Ectodermal cell (in vitro differentiated cells): ENCODE measurements at regions not wholly inside any gene's neighbourhood (a gene's known extent, or its start where the extent isn't known, plus 50 kb on each side); places are given as distances from the start of the nearest gene placed in this dataset.

Experiments
- H3K27ac ChIP-seq: 2 replicates; pipeline ENCODE4 v1.7.0; 2013; ENCODE audit warnings: mild to moderate bottlenecking, low read depth, low read length; ENCODE audit not compliant: insufficient read depth, poor library complexity, severe bottlenecking
- H3K27me3 ChIP-seq: 2 replicates; pipeline ENCODE4 v1.7.0; 2013; ENCODE audit warnings: mild to moderate bottlenecking, low read length; ENCODE audit not compliant: insufficient read depth, control insufficient read depth, poor library complexity, severe bottlenecking
- H3K36me3 ChIP-seq: one replicate; pipeline ENCODE4 v1.7.0; 2013; ENCODE audit warnings: low read length; ENCODE audit not compliant: control insufficient read depth, insufficient read depth
- H3K4me1 ChIP-seq: one replicate; pipeline ENCODE4 v1.7.0; 2013; ENCODE audit warnings: low read length; ENCODE audit not compliant: control insufficient read depth, insufficient read depth
- H3K4me3 ChIP-seq: 2 replicates; pipeline ENCODE4 v1.7.0; 2013; ENCODE audit warnings: low read depth, low read length, control low read depth; ENCODE audit not compliant: insufficient read depth
- H3K9me3 ChIP-seq: 2 replicates; pipeline ENCODE4 v1.7.0; 2013; ENCODE audit warnings: mild to moderate bottlenecking, low read length, moderate library complexity; ENCODE audit not compliant: control insufficient read depth
- WGBS, 2 experiments: methylation state at CpG; one replicate each; pipeline ENCODE4 v1.1.7; 2013; ENCODE audit warnings: missing lambda C conversion rate in 2 of 2; 5-methylcytosine and 5-hydroxymethylcytosine counted together

DNA sequence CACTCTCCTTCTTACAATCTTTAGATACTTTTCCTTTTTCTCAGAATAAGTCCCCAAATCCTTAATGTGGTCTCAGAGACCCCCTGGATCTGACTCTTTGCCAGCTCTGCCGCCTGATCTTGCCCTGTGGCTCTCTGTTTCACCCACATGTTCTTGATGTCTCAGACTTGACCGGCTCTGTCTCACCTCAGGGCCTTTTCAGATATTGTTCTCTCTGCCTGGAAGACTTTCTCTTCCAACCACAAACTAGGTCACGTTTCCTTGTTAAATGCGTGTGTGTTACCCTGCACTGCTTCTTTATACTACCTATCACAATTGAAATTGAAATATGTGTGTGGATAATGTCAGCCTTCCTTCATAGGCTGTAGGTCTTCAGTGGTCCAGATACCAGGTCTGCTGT lies 265.4 kb upstream of the NUDT12 start:
- H3K4me3 ChIP-seq: no peak overlapping the region
- H3K27me3 ChIP-seq: no peaks in the 10 kb centered on the region
- no peaks in the 10 kb centered on the region for H3K4me1 ChIP-seq
- H3K9me3 ChIP-seq: no peaks in the 10 kb centered on the region
- WGBS, 2 experiments: 97% methylated on average over 2 to 4 of the region's 4 CpGs
- H3K27ac ChIP-seq: no peak overlapping the region
- no peaks in the 10 kb centered on the region for H3K36me3 ChIP-seq

DNA sequence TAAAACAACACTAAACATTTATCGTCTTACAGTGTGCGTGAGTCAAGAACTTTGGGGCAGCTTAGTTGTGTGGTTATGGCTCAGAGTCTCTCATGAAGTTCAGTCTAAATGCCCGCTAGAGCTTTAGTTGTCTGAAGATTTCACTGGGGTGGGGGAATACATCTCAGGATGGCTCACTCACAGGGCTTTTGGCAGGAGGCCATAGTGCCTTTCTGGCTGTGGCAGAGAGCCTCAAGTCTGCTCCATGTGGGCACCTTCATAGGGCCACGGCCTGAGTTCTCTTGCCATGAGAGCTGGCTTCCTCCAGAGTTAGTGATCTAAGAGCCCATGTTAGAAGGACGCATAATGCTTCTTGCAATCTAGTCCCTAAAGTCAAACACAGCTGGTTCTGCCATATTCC lies 258.8 kb upstream of the NUDT12 start:
- no peaks in the 10 kb centered on the region for H3K4me1 ChIP-seq
- H3K4me3 ChIP-seq: no peak overlapping the region
- no peaks in the 10 kb centered on the region for H3K36me3 ChIP-seq
- no peak overlapping the region for H3K27ac ChIP-seq
- no peaks in the 10 kb centered on the region for H3K27me3 ChIP-seq
- H3K9me3 ChIP-seq: no peaks in the 10 kb centered on the region
- WGBS, 2 experiments: 89 to 95% methylated on average over 5 of the region's 5 CpGs

DNA sequence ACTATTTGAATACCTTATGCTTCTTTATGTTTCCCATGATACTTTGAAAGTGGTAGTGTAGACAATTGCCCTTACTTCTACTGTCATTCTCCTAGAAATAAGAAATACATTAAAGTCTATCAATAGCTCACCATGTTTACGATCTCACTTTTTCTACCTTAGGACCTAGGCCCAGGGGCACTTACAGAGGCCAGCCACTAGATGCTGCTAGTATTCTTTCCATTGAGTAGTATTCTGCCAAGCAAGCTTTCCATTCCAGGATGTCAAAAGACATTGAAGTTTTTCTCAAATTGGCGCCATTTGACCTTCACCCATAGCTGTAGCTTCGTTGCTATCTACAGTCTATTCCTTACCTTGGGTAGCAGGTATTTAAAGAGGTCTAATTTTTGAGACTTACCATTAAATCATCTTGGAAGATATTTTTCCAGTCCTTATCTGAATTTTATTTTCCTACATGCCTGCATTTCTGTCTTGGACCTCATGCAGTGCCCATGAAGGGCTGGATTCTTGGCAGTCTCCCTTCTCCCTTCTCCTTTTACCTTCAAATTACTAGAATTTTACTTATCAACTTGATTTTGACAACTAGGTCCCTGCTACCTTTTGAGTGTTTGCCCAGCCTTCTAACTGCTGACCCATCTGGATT lies 246.0 kb upstream of the NUDT12 start:
- WGBS, 2 experiments: 44 to 45% methylated on average over 3 of the region's 3 CpGs
- Histone ChIP-seq H3K4me1 (no peaks in the 10 kb centered on the region), H3K36me3 (no peaks in the 10 kb centered on the region), H3K27me3 (no peaks in the 10 kb centered on the region), H3K27ac (no peak overlapping the region), H3K9me3 (no peaks in the 10 kb centered on the region), H3K4me3 (no peak overlapping the region)

DNA sequence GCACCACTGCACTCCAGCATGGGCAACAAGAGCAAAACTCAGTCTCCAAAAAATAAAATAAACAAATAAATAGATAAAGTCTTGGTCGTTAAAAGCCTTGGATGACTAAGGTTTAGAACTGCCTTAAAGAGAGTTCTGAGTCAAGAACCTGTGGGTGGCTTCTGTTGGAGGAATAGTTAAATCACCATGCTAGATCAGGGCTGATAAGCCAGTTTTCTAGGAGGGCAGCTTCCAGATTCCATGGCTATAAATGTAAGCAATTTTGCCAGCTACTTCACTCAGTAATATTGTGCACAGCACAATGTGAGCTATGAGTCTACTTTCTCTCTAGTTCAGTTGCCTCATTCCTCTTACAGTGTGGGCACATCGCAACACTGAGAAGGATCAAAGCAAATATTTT lies 242.1 kb upstream of the NUDT12 start:
- WGBS, 2 experiments: 98 to 100% methylated on average over 2 of the region's 2 CpGs
- H3K27ac ChIP-seq: no peak overlapping the region

DNA sequence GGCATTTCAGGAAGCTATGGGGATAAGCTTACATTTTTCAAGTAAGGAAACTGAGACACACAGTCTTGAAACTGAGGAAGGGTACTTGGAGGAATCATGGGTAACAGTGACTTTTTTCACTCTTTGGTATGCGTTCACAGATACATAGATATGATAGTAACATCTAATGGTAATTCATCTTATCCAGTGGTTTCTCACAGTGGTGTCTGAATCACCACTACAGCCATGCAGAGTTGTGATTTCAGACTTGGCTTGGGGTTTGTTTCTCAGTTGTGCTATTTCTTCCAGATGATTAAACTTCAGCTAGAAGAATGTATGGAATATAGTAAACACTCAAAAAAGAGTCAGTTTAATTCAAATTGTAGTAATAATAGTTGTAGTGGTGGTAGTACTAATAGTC lies 239.1 kb upstream of the NUDT12 start:
- WGBS, 2 experiments: 100% methylated on average over 1 of the region's 1 CpG; no CpG with 5 or more reads in 1 of the 2 experiments
- Histone ChIP-seq H3K4me3 (no peak overlapping the region), H3K27ac (no peak overlapping the region), H3K27me3 (no peaks in the 10 kb centered on the region), H3K36me3 (no peaks in the 10 kb centered on the region), H3K9me3 (no peaks in the 10 kb centered on the region), H3K4me1 (no peaks in the 10 kb centered on the region)

More for the DNA sequence above, 242.1 kb upstream of the NUDT12 start:
- H3K27me3 ChIP-seq: no peaks in the 10 kb centered on the region
- no peaks in the 10 kb centered on the region for H3K9me3 ChIP-seq
- no peaks in the 10 kb centered on the region for H3K4me1 ChIP-seq
- H3K36me3 ChIP-seq: no peaks in the 10 kb centered on the region
- H3K4me3 ChIP-seq: no peak overlapping the region

DNA sequence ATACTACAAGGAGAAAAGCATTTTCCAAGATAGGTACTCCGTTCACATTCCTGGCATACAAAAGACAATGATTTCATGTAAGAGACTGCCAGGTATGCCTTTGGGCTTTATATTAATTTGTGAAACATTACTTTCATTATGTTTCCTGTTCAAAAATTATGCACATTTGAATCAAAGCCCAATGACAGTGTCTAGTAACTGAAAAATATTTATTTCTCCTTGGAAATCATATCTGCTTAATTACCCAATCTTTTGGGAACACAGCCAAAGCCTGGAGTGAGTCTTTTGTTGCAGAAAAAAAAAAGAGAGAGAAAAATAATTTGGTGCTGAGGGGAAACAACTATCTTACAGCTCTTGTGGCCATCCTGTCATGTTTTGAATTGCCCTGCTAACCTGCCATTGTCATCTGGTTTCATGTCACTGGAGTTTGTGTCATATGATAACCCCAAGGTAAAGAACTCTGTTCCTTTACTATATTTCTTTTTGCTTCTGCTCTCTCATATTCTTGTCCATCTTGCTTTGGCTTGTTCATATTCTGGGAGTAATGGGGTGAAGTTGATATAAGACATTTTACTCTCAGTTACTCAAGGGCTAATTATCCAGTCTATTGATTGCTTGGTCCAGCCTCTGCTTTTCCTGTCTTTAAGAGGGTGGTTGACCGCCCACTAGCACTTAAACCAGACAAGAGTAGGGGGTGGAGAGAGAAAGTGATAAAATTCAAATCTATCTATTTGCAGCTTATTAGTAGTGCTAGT lies 238.3 kb upstream of the NUDT12 start:
- Histone ChIP-seq H3K4me1 (no peaks in the 10 kb centered on the region), H3K9me3 (no peaks in the 10 kb centered on the region), H3K4me3 (no peak overlapping the region), H3K27me3 (no peaks in the 10 kb centered on the region), H3K36me3 (no peaks in the 10 kb centered on the region), H3K27ac (no peak overlapping the region)
- 50 to 100% methylated on average over 1 to 2 of the region's 2 CpGs for WGBS, 2 experiments

DNA sequence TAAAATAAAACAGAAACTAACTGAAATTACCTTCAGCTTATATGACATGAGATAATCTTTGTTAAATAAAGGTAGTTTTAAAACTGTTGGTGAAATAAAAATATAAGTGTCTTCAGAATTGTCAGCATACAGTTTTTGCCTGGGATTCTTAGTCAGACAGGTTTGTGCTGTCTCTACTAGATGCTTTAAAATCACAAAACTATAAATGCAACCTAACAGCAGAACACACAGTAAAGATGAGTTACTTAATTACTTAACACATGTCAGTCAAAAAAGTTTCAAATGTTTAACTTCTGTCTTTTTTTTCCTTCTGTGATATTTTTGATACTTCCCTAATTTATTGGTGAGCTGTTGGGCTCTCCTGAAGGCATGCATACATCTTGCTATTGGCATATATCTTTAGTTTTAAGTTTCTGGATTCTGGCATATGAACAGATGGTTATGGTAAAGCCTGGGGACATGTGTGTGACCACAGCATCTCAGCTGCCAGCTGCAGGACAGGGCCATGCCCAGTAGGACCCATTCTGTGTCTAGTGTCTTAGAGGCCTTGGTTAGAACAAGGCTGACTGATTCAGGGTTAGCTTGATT lies 231.1 kb upstream of the NUDT12 start:
- no peak overlapping the region for H3K4me3 ChIP-seq
- H3K27ac ChIP-seq: no peak overlapping the region
- no peaks in the 10 kb centered on the region for H3K27me3 ChIP-seq
- H3K4me1 ChIP-seq: no peaks in the 10 kb centered on the region
- H3K36me3 ChIP-seq: no peaks in the 10 kb centered on the region
- H3K9me3 ChIP-seq: no peaks in the 10 kb centered on the region

DNA sequence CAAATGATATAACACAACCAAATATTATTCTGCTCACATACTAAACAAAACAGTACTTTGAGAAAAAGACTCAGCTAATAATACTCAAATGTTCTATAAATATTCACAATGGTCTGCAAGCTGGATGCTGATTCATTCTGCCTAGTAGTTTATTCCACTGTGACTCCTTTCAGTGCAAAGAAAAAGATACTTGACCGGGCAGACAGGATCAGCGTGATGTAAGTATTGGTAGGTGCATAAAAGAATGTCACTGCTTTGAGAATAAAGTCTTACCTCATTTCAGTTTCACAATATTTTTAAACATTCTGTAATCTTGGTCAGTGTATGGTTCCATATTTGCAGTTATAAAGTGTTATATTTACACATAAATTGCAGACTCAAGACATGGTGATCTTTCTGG lies 223.0 kb upstream of the NUDT12 start:
- Histone ChIP-seq H3K27ac (no peak overlapping the region), H3K27me3 (no peaks in the 10 kb centered on the region), H3K9me3 (no peaks in the 10 kb centered on the region), H3K36me3 (no peaks in the 10 kb centered on the region), H3K4me3 (no peak overlapping the region), H3K4me1 (no peaks in the 10 kb centered on the region)
- WGBS, 2 experiments: 100% methylated on average over 1 of the region's 2 CpGs

DNA sequence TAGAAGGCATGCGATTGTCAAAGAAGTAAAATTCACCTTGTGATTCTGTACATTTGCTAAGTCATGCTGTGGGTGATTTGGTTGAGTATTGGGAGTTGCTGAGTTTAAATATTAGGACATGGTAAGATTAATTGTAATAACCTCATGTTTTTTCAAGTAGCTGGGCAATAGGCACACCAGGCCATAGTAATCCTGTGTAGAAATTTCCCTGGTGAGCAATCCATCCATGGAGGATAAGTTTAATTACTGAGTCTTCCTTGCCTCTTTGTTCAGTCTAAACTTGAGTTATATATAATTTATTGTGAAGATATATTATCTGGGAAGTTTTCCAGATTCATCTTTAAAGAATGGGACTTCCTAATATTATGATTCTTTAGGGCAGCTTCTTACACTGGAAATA lies 221.1 kb upstream of the NUDT12 start:
- H3K27ac ChIP-seq: no peak overlapping the region
- no peaks in the 10 kb centered on the region for H3K36me3 ChIP-seq
- H3K4me1 ChIP-seq: no peaks in the 10 kb centered on the region
- 96 to 100% methylated on average over 1 of the region's 1 CpG for WGBS, 2 experiments
- no peaks in the 10 kb centered on the region for H3K9me3 ChIP-seq
- no peak overlapping the region for H3K4me3 ChIP-seq
- H3K27me3 ChIP-seq: no peaks in the 10 kb centered on the region

DNA sequence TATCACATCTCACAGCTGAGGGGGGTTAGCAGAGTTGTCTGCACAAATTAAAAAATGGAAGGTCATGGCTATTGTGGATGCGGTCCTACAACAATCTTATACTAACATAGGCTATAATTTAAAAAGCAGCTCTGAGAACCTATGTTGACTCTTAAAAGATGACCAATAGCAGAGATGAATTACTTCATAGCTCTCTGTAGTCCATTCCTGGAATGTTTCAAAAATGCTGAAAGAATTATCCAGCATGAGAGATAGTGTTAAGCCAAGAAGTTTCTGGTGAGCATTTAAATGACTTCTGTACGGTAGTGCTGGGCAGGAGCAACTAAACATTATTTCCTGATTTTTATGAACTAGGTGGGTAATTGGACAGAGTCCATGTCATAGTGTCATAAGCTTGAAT lies 218.2 kb upstream of the NUDT12 start:
- no peak overlapping the region for H3K27ac ChIP-seq
- no peaks in the 10 kb centered on the region for H3K4me1 ChIP-seq
- H3K9me3 ChIP-seq: no peaks in the 10 kb centered on the region
- H3K36me3 ChIP-seq: no peaks in the 10 kb centered on the region
- 86 to 93% methylated on average over 2 of the region's 2 CpGs for WGBS, 2 experiments
- H3K4me3 ChIP-seq: no peak overlapping the region
- no peaks in the 10 kb centered on the region for H3K27me3 ChIP-seq
